ENCODE measurements at regions not wholly inside any gene's neighbourhood (a gene's known extent, or its start where the extent isn't known, plus 50 kb on each side); places are given as distances from the start of the nearest gene placed in this dataset.

- H3K4me1 Mint-ChIP-seq (ENCODE audit: low read depth) = no peaks in the 10 kb centered on the region
- DNase-seq (ENCODE audit: low spot score) = no peak
- intact Hi-C loops (cut with micrococcal nuclease) = no loop called here
- no peak overlapping the region for H3K4me3 Mint-ChIP-seq (ENCODE audit: low read depth)
- H3K27me3 Mint-ChIP-seq (ENCODE audit: low read depth) = no peaks in the 10 kb centered on the region
- no peaks in the 10 kb centered on the region for H3K36me3 Mint-ChIP-seq (ENCODE audit: low read depth)
- H3K27ac Mint-ChIP-seq = no peak overlapping the region
- peaks cover 63% of the 10 kb centered on the region for H3K9me3 Mint-ChIP-seq
Measured at GRCh38 chr7:52928591-52928990, 106.8 kb upstream of the POM121L12 start.

- no peaks in the 10 kb centered on the region for H3K4me1 Mint-ChIP-seq (ENCODE audit: low read depth)
- intact Hi-C loops (cut with micrococcal nuclease) = no loop called here
- no peak overlapping the region for H3K4me3 Mint-ChIP-seq (ENCODE audit: low read depth)
- peaks cover 67% of the 10 kb centered on the region for H3K9me3 Mint-ChIP-seq
- no peaks in the 10 kb centered on the region for H3K36me3 Mint-ChIP-seq (ENCODE audit: low read depth)
- no peak for DNase-seq (ENCODE audit: low spot score)
- H3K27ac Mint-ChIP-seq = no peak overlapping the region
- H3K27me3 Mint-ChIP-seq (ENCODE audit: low read depth) = no peaks in the 10 kb centered on the region
Measured at GRCh38 chr7:52925332-52925731, 110.1 kb upstream of the POM121L12 start.

GRCh38 chr7:52920977-52921376 is 114.5 kb upstream of the POM121L12 start:
- no peak overlapping the region for H3K27ac Mint-ChIP-seq
- peaks cover 58% of the 10 kb centered on the region for H3K9me3 Mint-ChIP-seq
- intact Hi-C loops (cut with micrococcal nuclease) = no loop called here
- H3K27me3 Mint-ChIP-seq (ENCODE audit: low read depth) = no peaks in the 10 kb centered on the region
- no peaks in the 10 kb centered on the region for H3K36me3 Mint-ChIP-seq (ENCODE audit: low read depth)
- no peak for DNase-seq (ENCODE audit: low spot score)
- H3K4me3 Mint-ChIP-seq (ENCODE audit: low read depth) = no peak overlapping the region
- no peaks in the 10 kb centered on the region for H3K4me1 Mint-ChIP-seq (ENCODE audit: low read depth)

- peaks cover 56% of the 10 kb centered on the region for H3K9me3 Mint-ChIP-seq
- H3K36me3 Mint-ChIP-seq (ENCODE audit: low read depth) = no peaks in the 10 kb centered on the region
- H3K27ac Mint-ChIP-seq = no peak overlapping the region
- DNase-seq (ENCODE audit: low spot score) = no peak
- no peaks in the 10 kb centered on the region for H3K27me3 Mint-ChIP-seq (ENCODE audit: low read depth)
- no peaks in the 10 kb centered on the region for H3K4me1 Mint-ChIP-seq (ENCODE audit: low read depth)
- intact Hi-C loops (cut with micrococcal nuclease) = no loop called here
- H3K4me3 Mint-ChIP-seq (ENCODE audit: low read depth) = no peak overlapping the region
Measured at GRCh38 chr7:52917982-52918578, 117.4 kb upstream of the POM121L12 start.

- H3K4me3 Mint-ChIP-seq (ENCODE audit: low read depth) = no peak overlapping the region
- H3K4me1 Mint-ChIP-seq (ENCODE audit: low read depth) = no peaks in the 10 kb centered on the region
- H3K36me3 Mint-ChIP-seq (ENCODE audit: low read depth) = no peaks in the 10 kb centered on the region
- no peak overlapping the region for H3K27ac Mint-ChIP-seq
- intact Hi-C loops (cut with micrococcal nuclease) = no loop called here
- no peaks in the 10 kb centered on the region for H3K27me3 Mint-ChIP-seq (ENCODE audit: low read depth)
- no peak for DNase-seq (ENCODE audit: low spot score)
- H3K9me3 Mint-ChIP-seq = peaks cover 55% of the 10 kb centered on the region
Measured at GRCh38 chr7:52911795-52912194, 123.6 kb upstream of the POM121L12 start.

GRCh38 chr7:52911326-52911725 is 124.1 kb upstream of the POM121L12 start:
- no peak overlapping the region for H3K4me3 Mint-ChIP-seq (ENCODE audit: low read depth)
- H3K4me1 Mint-ChIP-seq (ENCODE audit: low read depth) = no peaks in the 10 kb centered on the region
- peaks cover 51% of the 10 kb centered on the region for H3K9me3 Mint-ChIP-seq
- intact Hi-C loops (cut with micrococcal nuclease) = no loop called here
- H3K36me3 Mint-ChIP-seq (ENCODE audit: low read depth) = no peaks in the 10 kb centered on the region
- H3K27me3 Mint-ChIP-seq (ENCODE audit: low read depth) = no peaks in the 10 kb centered on the region
- no peak for DNase-seq (ENCODE audit: low spot score)
- H3K27ac Mint-ChIP-seq = no peak overlapping the region

- Mint-ChIP-seq H3K4me3 (ENCODE audit: low read depth) (no peak overlapping the region), H3K36me3 (ENCODE audit: low read depth) (no peaks in the 10 kb centered on the region), H3K27me3 (ENCODE audit: low read depth) (no peaks in the 10 kb centered on the region), H3K9me3 (peaks cover 55% of the 10 kb centered on the region), H3K27ac (no peak overlapping the region), H3K4me1 (ENCODE audit: low read depth) (no peaks in the 10 kb centered on the region)
- no peak for DNase-seq (ENCODE audit: low spot score)
- intact Hi-C loops (cut with micrococcal nuclease) = no loop called here
Measured at GRCh38 chr7:52909935-52910334, 125.5 kb upstream of the POM121L12 start.

- Mint-ChIP-seq H3K36me3 (ENCODE audit: low read depth) (no peaks in the 10 kb centered on the region), H3K9me3 (peaks cover 47% of the 10 kb centered on the region), H3K4me3 (ENCODE audit: low read depth) (no peak overlapping the region), H3K4me1 (ENCODE audit: low read depth) (no peaks in the 10 kb centered on the region), H3K27ac (no peak overlapping the region), H3K27me3 (ENCODE audit: low read depth) (no peaks in the 10 kb centered on the region)
- intact Hi-C loops (cut with micrococcal nuclease) = no loop called here
- no peak for DNase-seq (ENCODE audit: low spot score)
Measured at GRCh38 chr7:52909131-52909530, 126.3 kb upstream of the POM121L12 start.

- intact Hi-C loops (cut with micrococcal nuclease) = no loop called here
Measured at GRCh38 chr7:52897713-52898112, 137.7 kb upstream of the POM121L12 start.

GRCh38 chr7:52897288-52897687 is 138.1 kb upstream of the POM121L12 start:
- Mint-ChIP-seq H3K27ac (no peak overlapping the region), H3K4me1 (ENCODE audit: low read depth) (no peaks in the 10 kb centered on the region), H3K36me3 (ENCODE audit: low read depth) (no peaks in the 10 kb centered on the region), H3K4me3 (ENCODE audit: low read depth) (no peak overlapping the region), H3K9me3 (peaks cover 36% of the 10 kb centered on the region), H3K27me3 (ENCODE audit: low read depth) (no peaks in the 10 kb centered on the region)
- no peak for DNase-seq (ENCODE audit: low spot score)
- intact Hi-C loops (cut with micrococcal nuclease) = no loop called here

More at GRCh38 chr7:52897713-52898112, 137.7 kb upstream of the POM121L12 start:
- H3K9me3 Mint-ChIP-seq = peaks cover 35% of the 10 kb centered on the region
- no peaks in the 10 kb centered on the region for H3K36me3 Mint-ChIP-seq (ENCODE audit: low read depth)
- no peak overlapping the region for H3K4me3 Mint-ChIP-seq (ENCODE audit: low read depth)
- no peak for DNase-seq (ENCODE audit: low spot score)
- no peaks in the 10 kb centered on the region for H3K4me1 Mint-ChIP-seq (ENCODE audit: low read depth)
- H3K27ac Mint-ChIP-seq = no peak overlapping the region
- no peaks in the 10 kb centered on the region for H3K27me3 Mint-ChIP-seq (ENCODE audit: low read depth)

GRCh38 chr7:52877240-52877639 is 158.2 kb upstream of the POM121L12 start:
- DNase-seq (ENCODE audit: low spot score) = no peak
- H3K27ac Mint-ChIP-seq = no peak overlapping the region
- no peaks in the 10 kb centered on the region for H3K36me3 Mint-ChIP-seq (ENCODE audit: low read depth)
- H3K9me3 Mint-ChIP-seq = peaks cover 41% of the 10 kb centered on the region
- H3K4me3 Mint-ChIP-seq (ENCODE audit: low read depth) = no peak overlapping the region
- no peaks in the 10 kb centered on the region for H3K4me1 Mint-ChIP-seq (ENCODE audit: low read depth)
- intact Hi-C loops (cut with micrococcal nuclease) = no loop called here
- no peaks in the 10 kb centered on the region for H3K27me3 Mint-ChIP-seq (ENCODE audit: low read depth)

GRCh38 chr7:52876402-52876801 is 159.0 kb upstream of the POM121L12 start:
- intact Hi-C loops (cut with micrococcal nuclease) = no loop called here
- Mint-ChIP-seq H3K9me3 (peaks cover 42% of the 10 kb centered on the region), H3K4me3 (ENCODE audit: low read depth) (no peak overlapping the region), H3K4me1 (ENCODE audit: low read depth) (no peaks in the 10 kb centered on the region), H3K27ac (no peak overlapping the region), H3K36me3 (ENCODE audit: low read depth) (no peaks in the 10 kb centered on the region), H3K27me3 (ENCODE audit: low read depth) (no peaks in the 10 kb centered on the region)
- DNase-seq (ENCODE audit: low spot score) = no peak

- no peak for DNase-seq (ENCODE audit: low spot score)
- Mint-ChIP-seq H3K4me3 (ENCODE audit: low read depth) (no peak overlapping the region), H3K27ac (no peak overlapping the region), H3K9me3 (peaks cover 42% of the 10 kb centered on the region), H3K4me1 (ENCODE audit: low read depth) (no peaks in the 10 kb centered on the region), H3K36me3 (ENCODE audit: low read depth) (no peaks in the 10 kb centered on the region), H3K27me3 (ENCODE audit: low read depth) (no peaks in the 10 kb centered on the region)
- intact Hi-C loops (cut with micrococcal nuclease) = no loop called here
Measured at GRCh38 chr7:52863652-52864051, 171.8 kb upstream of the POM121L12 start.

GRCh38 chr7:52862321-52862720 is 173.1 kb upstream of the POM121L12 start:
- H3K27me3 Mint-ChIP-seq (ENCODE audit: low read depth) = no peaks in the 10 kb centered on the region
- H3K9me3 Mint-ChIP-seq = peaks cover 31% of the 10 kb centered on the region
- no peak for DNase-seq (ENCODE audit: low spot score)
- intact Hi-C loops (cut with micrococcal nuclease) = no loop called here
- H3K36me3 Mint-ChIP-seq (ENCODE audit: low read depth) = no peaks in the 10 kb centered on the region
- H3K4me1 Mint-ChIP-seq (ENCODE audit: low read depth) = no peaks in the 10 kb centered on the region
- no peak overlapping the region for H3K27ac Mint-ChIP-seq
- H3K4me3 Mint-ChIP-seq (ENCODE audit: low read depth) = no peak overlapping the region

All from activated T-helper 2 cell treated with anti-CD3 and anti-CD28 coated beads, Interferon-gamma antibody, Interleukin-2, Interleukin-4, amounts not matched to agents 10 μg/mL and 5 μg/mL and 100 μg/mL, durations not matched to agents 14 hours and 24 hours and 36 hours (primary cell).